GM19025 (cell line): ENCODE measurements at regions not wholly inside any gene's neighbourhood (a gene's known extent, or its start where the extent isn't known, plus 50 kb on each side); places are given as distances from the start of the nearest gene placed in this dataset.

Source experiments
- ATAC-seq: cut with Tn5 transposase; IDR thresholded peaks from one replicate; pipeline ENCODE4 v1.9.1; 2021; ENCODE audit warnings: mild to moderate bottlenecking, low read depth, moderate library complexity; ENCODE audit not compliant: unreplicated experiment

GRCh38 chr17:55585629-55586028 is 74.4 kb upstream of the SMIM36 start:
- no peak for ATAC-seq

DNA sequence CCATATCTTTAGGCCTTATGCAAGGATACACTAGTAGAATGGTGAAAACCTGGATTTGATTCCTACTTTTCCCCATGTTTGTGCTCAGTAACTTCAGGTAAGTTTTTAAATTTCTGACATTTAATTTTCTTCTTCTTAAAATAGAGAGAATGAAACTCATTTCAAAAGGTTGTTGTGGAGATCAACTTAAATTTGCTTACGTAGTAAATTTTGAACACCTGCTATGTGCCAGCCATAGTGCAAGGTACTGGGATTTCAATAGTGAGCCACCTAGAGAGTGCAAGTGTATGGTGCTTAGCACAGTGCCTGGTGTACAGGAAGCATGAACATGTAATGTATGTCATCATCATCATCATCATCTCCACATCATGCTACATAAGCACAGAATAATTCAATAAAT is 73.6 kb upstream of the SMIM36 start:
- ATAC-seq, result no peak

- no peak for ATAC-seq
These were observed 72.9 kb upstream of the SMIM36 start for GRCh38 chr17:55584055-55584685.

DNA sequence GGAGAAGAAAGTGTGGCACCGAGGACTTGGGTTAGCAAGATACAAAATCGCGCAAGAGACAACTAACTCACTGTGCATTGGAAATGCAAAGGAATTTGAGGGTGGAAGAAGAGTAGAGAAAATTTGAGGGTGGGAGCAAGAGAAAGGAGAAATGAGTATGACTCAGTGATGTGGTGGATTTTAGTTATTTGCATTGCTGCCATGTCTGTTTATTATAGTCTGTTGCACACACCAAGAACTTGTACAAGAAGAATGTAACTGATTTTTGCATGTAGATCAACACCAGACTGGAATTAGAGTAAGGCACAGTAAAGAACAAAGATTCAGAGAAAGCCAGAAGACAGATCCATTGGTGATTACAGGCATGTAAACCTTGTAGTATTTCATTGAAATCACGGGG is 71.6 kb upstream of the SMIM36 start:
- ATAC-seq, result no peak

- peak; percentile 48 for ATAC-seq
These were observed 69.4 kb upstream of the SMIM36 start for GRCh38 chr17:55580596-55581133.

DNA sequence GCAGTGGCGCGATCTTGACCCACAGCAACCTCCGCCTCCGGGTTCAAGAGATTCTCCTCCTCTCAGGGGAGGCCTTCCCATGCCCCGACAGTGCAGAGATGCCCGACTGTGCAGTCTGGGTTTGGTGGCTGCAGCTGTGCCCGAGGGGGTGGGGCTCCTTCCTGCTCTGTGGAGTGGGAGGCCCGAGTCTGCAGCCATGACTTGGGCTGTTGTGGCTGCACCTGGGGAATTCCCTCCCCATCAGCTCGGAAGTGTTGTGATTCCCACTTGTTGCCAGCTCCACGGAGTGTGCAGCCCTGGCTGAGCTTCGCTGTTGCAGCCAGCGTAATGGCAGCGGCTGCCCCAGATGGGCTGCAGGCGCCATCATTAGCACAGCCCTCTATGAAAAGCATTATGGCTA is 66.4 kb upstream of the SMIM36 start:
- ATAC-seq, result peak; percentile 16

- peak; percentile 45 for ATAC-seq
These were observed 65.8 kb upstream of the SMIM36 start for GRCh38 chr17:55576996-55577586.

GRCh38 chr17:55576237-55576995 is 65.2 kb upstream of the SMIM36 start:
- ATAC-seq, result no peak

DNA sequence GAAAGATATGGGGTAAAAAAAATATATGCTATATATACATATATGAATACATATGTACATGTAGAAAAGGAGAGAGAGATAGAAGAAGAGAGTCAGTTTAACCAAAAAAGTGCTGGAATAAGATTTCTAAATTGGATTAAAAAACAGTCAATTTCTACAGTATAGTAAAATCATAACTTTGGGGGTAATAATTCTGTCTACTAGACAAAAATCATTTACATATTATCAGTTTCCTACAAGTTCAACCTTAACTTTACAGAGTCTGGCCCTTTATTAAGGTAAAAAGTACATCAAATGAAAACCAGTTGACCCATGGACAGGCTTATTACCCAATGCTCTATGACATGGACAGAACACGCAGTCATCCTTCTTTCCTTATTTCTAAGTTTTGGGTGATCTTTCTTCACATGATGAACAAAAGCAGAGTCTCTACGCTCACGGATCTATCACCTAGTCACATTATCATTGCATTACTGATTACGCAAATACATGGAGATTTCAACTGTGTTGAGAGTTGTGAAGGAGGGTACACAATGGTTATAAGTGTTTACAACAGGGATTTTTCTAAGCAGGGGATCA is 63.9 kb upstream of the SMIM36 start:
- ATAC-seq, result no peak

DNA sequence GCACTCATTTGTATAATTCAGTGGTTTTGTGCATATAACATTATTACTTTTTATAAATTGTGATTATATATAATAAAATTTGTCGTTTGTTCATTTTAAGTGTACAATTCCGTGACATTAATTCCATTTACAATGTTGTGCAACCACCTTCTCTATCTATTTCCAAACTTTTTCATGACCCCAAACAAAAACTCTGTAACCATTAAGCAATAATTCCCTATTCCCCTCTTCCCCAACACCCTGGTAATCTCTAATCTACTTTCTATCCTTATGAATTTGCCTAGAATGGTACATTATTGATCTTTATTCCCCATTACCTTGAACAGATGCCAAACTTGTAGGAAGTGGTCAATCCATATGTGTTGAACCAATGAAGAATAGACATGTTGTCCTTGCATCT is 61.3 kb upstream of the SMIM36 start:
- no peak for ATAC-seq

GRCh38 chr17:55572139-55572538 is 60.9 kb upstream of the SMIM36 start:
- ATAC-seq, result no peak

GRCh38 chr17:55571095-55571494 is 59.8 kb upstream of the SMIM36 start:
- no peak for ATAC-seq

DNA sequence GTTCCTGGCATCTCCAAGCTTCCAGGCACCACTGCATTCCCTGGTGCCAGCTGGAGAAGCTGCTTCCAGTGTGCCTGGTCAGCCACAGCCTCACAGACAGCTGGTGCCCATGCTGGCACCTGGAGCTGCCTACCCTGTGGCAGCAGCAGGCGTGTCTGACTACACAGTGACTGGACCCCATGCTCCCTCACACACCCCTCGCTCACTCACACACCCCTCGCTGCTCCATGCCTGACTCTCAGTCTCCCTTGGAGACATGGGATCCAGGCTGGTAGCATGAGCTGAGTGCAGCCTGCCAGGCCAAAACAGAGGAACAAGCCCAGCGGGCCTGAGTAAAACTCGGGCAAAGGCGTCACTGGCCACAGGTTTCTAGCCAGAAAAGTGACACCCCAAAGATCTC is 59.1 kb upstream of the SMIM36 start:
- ATAC-seq, result no peak

- no peak for ATAC-seq
These were observed 56.3 kb upstream of the SMIM36 start for GRCh38 chr17:55567240-55568214.

GRCh38 chr17:55564081-55564480 is 52.8 kb upstream of the SMIM36 start:
- no peak for ATAC-seq

GRCh38 chr17:55563363-55563762 is 52.1 kb upstream of the SMIM36 start:
- no peak for ATAC-seq

GRCh38 chr17:55561973-55562495 is 50.8 kb upstream of the SMIM36 start:
- no peak for ATAC-seq

- ATAC-seq, result no peak
These were observed 50.2 kb upstream of the SMIM36 start for GRCh38 chr17:55561316-55561972.
